WTC11 (cell line): ENCODE measurements at regions not wholly inside any gene's neighbourhood (a gene's known extent, or its start where the extent isn't known, plus 50 kb on each side); places are given as distances from the start of the nearest gene placed in this dataset.

Source experiments
- ATAC-seq: fragments of 200-7000 bp; cut with Tn5 transposase; 2 replicates; pipeline ENCODE4 v1.10.0; 2021; ENCODE audit warnings: mild to moderate bottlenecking, moderate library complexity
- CTCF ChIA-PET: fragments of 300-600 bp; sonication (Branson Sonifier 250); formaldehyde crosslinking; loops from one replicate; lab custom pipeline; 2021; ENCODE audit warnings: antibody characterized with exemption; lab: Charles Lee
- POLR2A ChIA-PET: fragments of 350-600 bp; sonication (Branson Sonifier 250); formaldehyde crosslinking; loops from one replicate; lab custom pipeline; 2021; ENCODE audit warnings: antibody characterized with exemption; lab: Charles Lee
- DNase-seq: peaks from one replicate; pipeline ENCODE4 v3.0.0; 2021; ENCODE audit warnings: low spot score
- H3K27ac Mint-ChIP-seq: 2 replicates; pipeline ENCODE4 v1.8.0; 2021; ENCODE audit warnings: mixed read lengths
- H3K27me3 Mint-ChIP-seq: 2 replicates; pipeline ENCODE4 v1.8.0; 2021; ENCODE audit warnings: low read depth, mild to moderate bottlenecking, moderate library complexity, mixed read lengths
- H3K36me3 Mint-ChIP-seq: 2 replicates; pipeline ENCODE4 v1.8.0; 2021; ENCODE audit warnings: mixed read lengths
- H3K4me1 Mint-ChIP-seq: 2 replicates; pipeline ENCODE4 v1.8.0; 2022; ENCODE audit warnings: mixed read lengths
- H3K4me3 Mint-ChIP-seq: 2 replicates; pipeline ENCODE4 v1.8.0; 2021; ENCODE audit warnings: mild to moderate bottlenecking, moderate library complexity, mixed read lengths
- H3K9me3 Mint-ChIP-seq: 2 replicates; pipeline ENCODE4 v1.8.0; 2021; ENCODE audit warnings: mixed read lengths
- AR ChIP-seq: fragments of 250-450 bp; sonication (Bioruptor Pico); IDR thresholded peaks from 2 replicates; pipeline ENCODE4 v1.9.0; 2021; ENCODE audit warnings: mild to moderate bottlenecking
- ARID4B ChIP-seq: sonication (generic); formaldehyde crosslinking; IDR thresholded peaks from 2 replicates; pipeline ENCODE4 v1.8.0; 2023; ENCODE audit warnings: missing genetic modification reagents, mild to moderate bottlenecking, borderline replicate concordance
- ATF3 ChIP-seq: sonication (generic); formaldehyde crosslinking; conservative IDR thresholded peaks from 2 replicates; pipeline ENCODE4 v1.8.1; 2022; ENCODE audit warnings: mild to moderate bottlenecking, missing genetic modification reagents
- FOXK1 ChIP-seq: sonication (generic); formaldehyde crosslinking; IDR thresholded peaks from 2 replicates; pipeline ENCODE4 v1.8.0; 2022; ENCODE audit warnings: mild to moderate bottlenecking, moderate library complexity, missing genetic modification reagents
- GRHL2 ChIP-seq: fragments of 250-450 bp; sonication (Bioruptor Pico); IDR thresholded peaks from 2 replicates; pipeline ENCODE4 v1.8.0; 2022; ENCODE audit warnings: mild to moderate bottlenecking, moderate library complexity; ENCODE audit not compliant: insufficient replicate concordance, severe bottlenecking
- NR2C2 ChIP-seq: sonication (generic); formaldehyde crosslinking; IDR thresholded peaks from 2 replicates; pipeline ENCODE4 v1.8.0; 2022; ENCODE audit warnings: mild to moderate bottlenecking, missing genetic modification reagents
- OVOL2 ChIP-seq: fragments of 250-450 bp; sonication (Bioruptor Pico); IDR thresholded peaks from 2 replicates; pipeline ENCODE4 v1.9.0; 2021; ENCODE audit warnings: mild to moderate bottlenecking, borderline replicate concordance
- RELA ChIP-seq: sonication (generic); formaldehyde crosslinking; IDR thresholded peaks from 2 replicates; pipeline ENCODE4 v1.8.1; 2022; ENCODE audit warnings: missing genetic modification reagents, mild to moderate bottlenecking, borderline replicate concordance
- SMAD3 ChIP-seq: sonication (generic); formaldehyde crosslinking; IDR thresholded peaks from 2 replicates; pipeline ENCODE4 v1.8.0; 2022; ENCODE audit warnings: missing genetic modification reagents, mild to moderate bottlenecking, borderline replicate concordance
- SOX15 ChIP-seq: fragments of 250-450 bp; sonication (Bioruptor Pico); IDR thresholded peaks from 2 replicates; pipeline ENCODE4 v1.9.0; 2021; ENCODE audit warnings: mild to moderate bottlenecking
- ZBTB21 ChIP-seq: sonication (generic); formaldehyde crosslinking; IDR thresholded peaks from 2 replicates; pipeline ENCODE4 v1.8.1; 2023; ENCODE audit warnings: mild to moderate bottlenecking, missing genetic modification reagents, borderline replicate concordance
- ZNF138 ChIP-seq: sonication (generic); formaldehyde crosslinking; conservative IDR thresholded peaks from 2 replicates; pipeline ENCODE4 v1.8.1; 2022; ENCODE audit warnings: mild to moderate bottlenecking, moderate library complexity, missing genetic modification reagents
- TF ChIP-seq, protein P1 (sequence below): fragments of 200-600 bp; IDR thresholded peaks from 2 replicates; pipeline ENCODE4 v1.8.0; 2022; ENCODE audit warnings: antibody characterized with exemption
- TF ChIP-seq, protein P2 (sequence below): fragments of 250-450 bp; sonication (Bioruptor Pico); IDR thresholded peaks from 2 replicates; pipeline ENCODE4 v1.9.0; 2021; ENCODE audit warnings: mild to moderate bottlenecking, borderline replicate concordance
- TF ChIP-seq, protein P3 (sequence below): sonication (generic); formaldehyde crosslinking; IDR thresholded peaks from 2 replicates; pipeline ENCODE4 v1.8.0; 2023; ENCODE audit warnings: mild to moderate bottlenecking, missing genetic modification reagents

- TF ChIP-seq, protein P1, sequence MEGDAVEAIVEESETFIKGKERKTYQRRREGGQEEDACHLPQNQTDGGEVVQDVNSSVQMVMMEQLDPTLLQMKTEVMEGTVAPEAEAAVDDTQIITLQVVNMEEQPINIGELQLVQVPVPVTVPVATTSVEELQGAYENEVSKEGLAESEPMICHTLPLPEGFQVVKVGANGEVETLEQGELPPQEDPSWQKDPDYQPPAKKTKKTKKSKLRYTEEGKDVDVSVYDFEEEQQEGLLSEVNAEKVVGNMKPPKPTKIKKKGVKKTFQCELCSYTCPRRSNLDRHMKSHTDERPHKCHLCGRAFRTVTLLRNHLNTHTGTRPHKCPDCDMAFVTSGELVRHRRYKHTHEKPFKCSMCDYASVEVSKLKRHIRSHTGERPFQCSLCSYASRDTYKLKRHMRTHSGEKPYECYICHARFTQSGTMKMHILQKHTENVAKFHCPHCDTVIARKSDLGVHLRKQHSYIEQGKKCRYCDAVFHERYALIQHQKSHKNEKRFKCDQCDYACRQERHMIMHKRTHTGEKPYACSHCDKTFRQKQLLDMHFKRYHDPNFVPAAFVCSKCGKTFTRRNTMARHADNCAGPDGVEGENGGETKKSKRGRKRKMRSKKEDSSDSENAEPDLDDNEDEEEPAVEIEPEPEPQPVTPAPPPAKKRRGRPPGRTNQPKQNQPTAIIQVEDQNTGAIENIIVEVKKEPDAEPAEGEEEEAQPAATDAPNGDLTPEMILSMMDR = no peak
- TF ChIP-seq SMAD3 (no peak), ARID4B (no peak), GRHL2 (CRISPR knock-in tag) (no peak), SOX15 (CRISPR knock-in tag) (no peak)
- TF ChIP-seq, protein P2, sequence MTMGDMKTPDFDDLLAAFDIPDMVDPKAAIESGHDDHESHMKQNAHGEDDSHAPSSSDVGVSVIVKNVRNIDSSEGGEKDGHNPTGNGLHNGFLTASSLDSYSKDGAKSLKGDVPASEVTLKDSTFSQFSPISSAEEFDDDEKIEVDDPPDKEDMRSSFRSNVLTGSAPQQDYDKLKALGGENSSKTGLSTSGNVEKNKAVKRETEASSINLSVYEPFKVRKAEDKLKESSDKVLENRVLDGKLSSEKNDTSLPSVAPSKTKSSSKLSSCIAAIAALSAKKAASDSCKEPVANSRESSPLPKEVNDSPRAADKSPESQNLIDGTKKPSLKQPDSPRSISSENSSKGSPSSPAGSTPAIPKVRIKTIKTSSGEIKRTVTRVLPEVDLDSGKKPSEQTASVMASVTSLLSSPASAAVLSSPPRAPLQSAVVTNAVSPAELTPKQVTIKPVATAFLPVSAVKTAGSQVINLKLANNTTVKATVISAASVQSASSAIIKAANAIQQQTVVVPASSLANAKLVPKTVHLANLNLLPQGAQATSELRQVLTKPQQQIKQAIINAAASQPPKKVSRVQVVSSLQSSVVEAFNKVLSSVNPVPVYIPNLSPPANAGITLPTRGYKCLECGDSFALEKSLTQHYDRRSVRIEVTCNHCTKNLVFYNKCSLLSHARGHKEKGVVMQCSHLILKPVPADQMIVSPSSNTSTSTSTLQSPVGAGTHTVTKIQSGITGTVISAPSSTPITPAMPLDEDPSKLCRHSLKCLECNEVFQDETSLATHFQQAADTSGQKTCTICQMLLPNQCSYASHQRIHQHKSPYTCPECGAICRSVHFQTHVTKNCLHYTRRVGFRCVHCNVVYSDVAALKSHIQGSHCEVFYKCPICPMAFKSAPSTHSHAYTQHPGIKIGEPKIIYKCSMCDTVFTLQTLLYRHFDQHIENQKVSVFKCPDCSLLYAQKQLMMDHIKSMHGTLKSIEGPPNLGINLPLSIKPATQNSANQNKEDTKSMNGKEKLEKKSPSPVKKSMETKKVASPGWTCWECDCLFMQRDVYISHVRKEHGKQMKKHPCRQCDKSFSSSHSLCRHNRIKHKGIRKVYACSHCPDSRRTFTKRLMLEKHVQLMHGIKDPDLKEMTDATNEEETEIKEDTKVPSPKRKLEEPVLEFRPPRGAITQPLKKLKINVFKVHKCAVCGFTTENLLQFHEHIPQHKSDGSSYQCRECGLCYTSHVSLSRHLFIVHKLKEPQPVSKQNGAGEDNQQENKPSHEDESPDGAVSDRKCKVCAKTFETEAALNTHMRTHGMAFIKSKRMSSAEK (CRISPR knock-in tag) = no peak
Observed at GRCh38 chr9:82212885-82213284, 224.3 kb downstream of the SPATA31D1 start (continued).

- POLR2A ChIA-PET = interaction anchor here (0.6 kb wide), 1 partner anchor 1003 kb away, joined by 3 read pairs; no protein-coding TSS in a partner anchor
- Mint-ChIP-seq H3K27ac (no peak overlapping the region), H3K4me3 (no peak overlapping the region), H3K36me3 (peaks cover 7% of the 10 kb centered on the region), H3K4me1 (no peaks in the 10 kb centered on the region), H3K27me3 (no peaks in the 10 kb centered on the region), H3K9me3 (peaks cover 43% of the 10 kb centered on the region)
- CTCF ChIA-PET = no interaction called here
- DNase-seq = no peak
- no peak for TF ChIP-seq NR2C2 (CRISPR knock-in tag)
- no peak for TF ChIP-seq OVOL2 (CRISPR knock-in tag)
- TF ChIP-seq FOXK1 (CRISPR knock-in tag) = no peak
- TF ChIP-seq RELA (CRISPR knock-in tag) = no peak
- TF ChIP-seq, protein P3, sequence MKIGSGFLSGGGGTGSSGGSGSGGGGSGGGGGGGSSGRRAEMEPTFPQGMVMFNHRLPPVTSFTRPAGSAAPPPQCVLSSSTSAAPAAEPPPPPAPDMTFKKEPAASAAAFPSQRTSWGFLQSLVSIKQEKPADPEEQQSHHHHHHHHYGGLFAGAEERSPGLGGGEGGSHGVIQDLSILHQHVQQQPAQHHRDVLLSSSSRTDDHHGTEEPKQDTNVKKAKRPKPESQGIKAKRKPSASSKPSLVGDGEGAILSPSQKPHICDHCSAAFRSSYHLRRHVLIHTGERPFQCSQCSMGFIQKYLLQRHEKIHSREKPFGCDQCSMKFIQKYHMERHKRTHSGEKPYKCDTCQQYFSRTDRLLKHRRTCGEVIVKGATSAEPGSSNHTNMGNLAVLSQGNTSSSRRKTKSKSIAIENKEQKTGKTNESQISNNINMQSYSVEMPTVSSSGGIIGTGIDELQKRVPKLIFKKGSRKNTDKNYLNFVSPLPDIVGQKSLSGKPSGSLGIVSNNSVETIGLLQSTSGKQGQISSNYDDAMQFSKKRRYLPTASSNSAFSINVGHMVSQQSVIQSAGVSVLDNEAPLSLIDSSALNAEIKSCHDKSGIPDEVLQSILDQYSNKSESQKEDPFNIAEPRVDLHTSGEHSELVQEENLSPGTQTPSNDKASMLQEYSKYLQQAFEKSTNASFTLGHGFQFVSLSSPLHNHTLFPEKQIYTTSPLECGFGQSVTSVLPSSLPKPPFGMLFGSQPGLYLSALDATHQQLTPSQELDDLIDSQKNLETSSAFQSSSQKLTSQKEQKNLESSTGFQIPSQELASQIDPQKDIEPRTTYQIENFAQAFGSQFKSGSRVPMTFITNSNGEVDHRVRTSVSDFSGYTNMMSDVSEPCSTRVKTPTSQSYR (CRISPR knock-in tag) = no peak
- no peak for TF ChIP-seq AR
- TF ChIP-seq ATF3 (CRISPR knock-in tag) = no peak
- TF ChIP-seq ZBTB21 (CRISPR knock-in tag) = no peak
- TF ChIP-seq ZNF138 = no peak
- ATAC-seq = no peak
Observed at GRCh38 chr9:82216435-82216834, 227.9 kb downstream of the SPATA31D1 start.
